ENCODE measurements at regions not wholly inside any gene's neighbourhood (a gene's known extent, or its start where the extent isn't known, plus 50 kb on each side); places are given as distances from the start of the nearest gene placed in this dataset.
"Not testable (repeated sequence)": the region's sequence is repeated elsewhere in the genome, so short reads cannot be mapped to it uniquely, and the experiment has no call there.

DNA sequence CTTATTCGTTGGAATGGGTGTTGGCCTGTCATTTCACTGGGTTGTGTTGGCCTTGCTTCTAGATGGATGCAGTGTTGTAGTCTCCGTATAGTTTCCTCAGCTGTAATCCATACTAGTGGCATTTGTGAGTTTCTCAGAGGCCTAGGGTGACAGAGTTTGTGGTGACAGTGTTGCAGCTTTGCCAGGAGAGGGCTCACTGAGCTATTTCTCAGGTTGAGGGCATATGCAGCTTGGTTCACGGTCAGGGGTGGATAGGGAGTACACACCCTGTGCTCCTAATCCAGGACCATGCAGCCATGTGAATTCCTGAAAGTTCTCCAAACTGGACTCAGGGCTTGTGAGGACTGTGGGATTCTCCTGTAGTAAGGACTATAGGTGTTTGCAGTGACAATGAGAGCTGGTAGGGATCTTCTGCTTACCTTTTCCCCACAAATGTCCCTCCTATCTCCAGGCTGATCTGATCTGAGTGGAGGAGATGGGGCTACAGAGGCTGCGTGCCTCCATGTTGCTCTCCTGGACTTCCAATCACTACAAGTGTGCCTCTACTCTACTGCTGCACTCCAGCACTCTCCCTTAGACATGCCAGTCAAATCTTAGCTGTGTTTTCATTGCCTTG is 229.0 kb downstream of the STK31 start:
- DNase-seq: peak; percentile 53

DNA sequence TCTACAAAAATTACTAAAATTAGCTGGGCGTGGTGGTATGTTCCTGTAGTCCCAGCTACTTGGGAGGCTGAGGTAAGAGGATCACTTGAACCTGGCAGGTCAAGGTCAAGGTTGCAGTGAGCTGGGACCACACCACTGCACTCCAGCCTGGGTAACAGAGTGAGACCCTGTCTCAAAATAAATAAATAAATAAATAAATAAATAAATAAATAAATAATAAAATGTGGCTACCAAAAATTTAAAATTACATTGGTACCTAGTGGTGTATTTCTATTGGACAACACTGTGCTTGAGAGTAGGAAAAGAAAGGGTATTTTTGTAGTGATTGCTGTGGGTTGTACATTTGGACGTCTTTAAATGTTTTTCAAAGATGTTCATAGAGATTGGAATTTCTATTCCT is 229.7 kb downstream of the STK31 start:
- DNase-seq: not testable (repeated sequence)

GRCh38 chr7:23941551-23941950 is 231.5 kb downstream of the STK31 start:
- no peak for DNase-seq

GRCh38 chr7:23942032-23942431 is 232.0 kb downstream of the STK31 start:
- DNase-seq: no peak

DNA sequence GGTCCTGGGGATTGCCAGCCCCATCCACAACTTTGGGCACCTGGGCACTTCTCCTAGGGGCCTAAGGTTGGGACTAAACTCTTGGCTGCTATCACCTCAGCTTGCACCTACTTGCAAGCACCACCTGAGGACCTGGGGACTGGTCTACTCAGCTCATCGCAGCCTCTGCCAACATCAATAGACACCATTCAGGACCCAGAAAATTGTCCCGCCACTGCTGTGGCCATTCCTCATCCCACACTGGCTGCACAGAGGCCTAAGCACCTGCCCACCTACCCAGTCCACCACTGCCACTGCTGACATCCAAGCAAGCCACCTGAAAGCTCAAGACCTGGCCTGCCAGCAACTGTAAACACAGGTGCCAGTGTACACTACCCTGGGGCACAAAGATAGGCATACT is 234.1 kb downstream of the STK31 start:
- no peak for DNase-seq

DNA sequence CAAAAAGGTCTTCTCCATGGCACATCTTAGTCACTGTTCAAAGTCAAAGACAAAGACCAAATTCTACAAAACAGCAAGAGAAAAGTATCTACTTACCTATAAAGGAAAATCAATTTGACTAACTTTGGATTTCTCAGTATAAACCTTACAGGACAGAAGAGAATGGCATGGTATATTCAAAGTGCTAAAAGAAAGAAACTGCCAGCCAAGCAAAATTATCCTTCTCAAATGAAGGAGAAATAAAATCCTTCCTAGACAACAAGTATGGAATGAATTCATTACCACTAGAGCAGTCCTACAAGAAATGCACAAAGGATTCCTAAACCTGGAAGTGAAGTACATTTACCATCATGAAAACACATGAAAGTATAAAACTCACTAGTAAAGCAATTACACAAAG is 235.5 kb downstream of the STK31 start:
- no peak for DNase-seq

GRCh38 chr7:23955145-23955544 is 245.1 kb downstream of the STK31 start:
- no peak for DNase-seq

DNA sequence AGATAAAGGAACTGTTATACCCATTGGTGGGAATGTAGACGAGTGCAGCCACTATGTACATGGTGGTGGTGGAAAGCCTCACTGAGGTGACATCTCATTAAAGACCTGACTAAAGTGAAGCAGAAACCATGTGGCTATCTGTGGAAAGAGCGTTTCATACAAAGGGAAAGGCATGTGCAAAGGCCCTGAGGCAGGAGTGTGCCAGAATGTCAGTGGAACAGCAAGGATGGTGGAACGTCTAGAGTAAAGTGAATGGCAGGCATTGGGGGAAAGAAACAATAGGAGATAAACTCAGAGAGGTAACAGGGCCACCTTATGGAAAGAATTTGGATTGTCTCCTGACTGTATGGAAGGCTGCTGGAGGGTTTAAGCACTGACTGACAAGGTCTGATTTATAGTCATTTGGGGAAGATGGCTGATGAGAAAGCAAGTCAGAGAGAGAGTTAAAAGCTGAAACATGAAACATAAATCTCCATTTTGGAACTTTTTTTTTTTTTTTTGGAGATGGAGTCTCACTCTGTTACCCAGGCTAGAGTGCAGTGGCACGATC is 245.7 kb downstream of the STK31 start:
- DNase-seq: peak; percentile 4

DNA sequence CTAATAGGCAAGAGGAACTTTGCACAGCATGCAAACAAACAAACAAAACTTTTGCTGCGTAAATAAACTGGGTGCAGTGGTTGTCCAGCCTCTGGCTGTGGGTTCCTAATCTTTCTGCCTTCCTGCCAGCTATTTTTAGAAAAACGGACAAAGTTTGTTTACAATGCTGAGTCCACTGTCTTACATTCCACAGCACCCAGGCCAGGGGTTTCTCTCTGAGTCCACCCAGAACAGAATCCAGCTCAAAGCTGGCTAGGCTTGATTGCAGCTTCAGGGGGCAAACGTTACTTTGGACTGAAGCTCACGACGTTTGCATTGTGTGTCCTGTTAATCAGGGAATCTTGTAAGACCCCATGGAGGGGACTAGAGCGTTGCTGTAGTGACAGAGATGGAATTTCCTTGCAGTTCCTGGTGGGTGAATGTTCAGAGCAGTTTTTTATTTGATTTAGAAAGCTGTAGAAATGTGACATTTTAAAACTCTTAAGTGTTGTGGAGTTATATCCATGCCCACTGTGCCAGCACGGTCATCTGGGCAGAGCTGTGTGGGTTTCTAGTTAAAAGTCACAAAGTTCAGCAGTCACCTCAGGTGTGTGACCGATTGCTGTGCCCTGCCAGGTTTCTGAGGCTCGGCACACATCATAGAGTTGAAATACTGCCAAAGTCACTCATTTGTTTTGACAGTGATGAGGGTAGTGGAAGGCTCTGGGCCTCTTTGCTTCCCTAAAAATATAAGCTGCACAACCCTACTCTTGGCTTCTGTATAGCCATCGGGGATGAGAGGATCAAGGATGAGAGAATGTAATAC is 247.0 kb downstream of the STK31 start:
- DNase-seq: no peak

DNA sequence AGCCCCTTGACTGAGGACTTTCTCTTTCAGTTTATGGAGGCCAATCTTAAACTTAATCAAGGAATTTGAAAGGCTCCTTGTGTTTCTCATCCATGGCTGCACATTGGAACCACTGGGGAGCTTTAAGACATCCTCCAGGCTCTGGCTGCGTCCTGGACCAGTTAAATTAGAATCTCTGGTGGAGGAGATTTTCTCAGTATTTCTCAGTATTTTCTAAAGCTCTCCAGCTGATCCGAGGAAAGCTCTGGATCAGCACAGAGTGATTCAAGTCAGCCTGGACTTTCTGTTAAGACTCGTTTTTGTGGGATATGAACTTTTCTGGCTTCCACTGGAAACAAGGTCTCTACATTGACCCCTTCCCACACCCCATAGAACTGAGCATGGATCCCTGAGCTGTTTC is 249.8 kb downstream of the STK31 start:
- no peak for DNase-seq

GRCh38 chr7:23960361-23960760 is 250.3 kb downstream of the STK31 start:
- DNase-seq: no peak

DNA sequence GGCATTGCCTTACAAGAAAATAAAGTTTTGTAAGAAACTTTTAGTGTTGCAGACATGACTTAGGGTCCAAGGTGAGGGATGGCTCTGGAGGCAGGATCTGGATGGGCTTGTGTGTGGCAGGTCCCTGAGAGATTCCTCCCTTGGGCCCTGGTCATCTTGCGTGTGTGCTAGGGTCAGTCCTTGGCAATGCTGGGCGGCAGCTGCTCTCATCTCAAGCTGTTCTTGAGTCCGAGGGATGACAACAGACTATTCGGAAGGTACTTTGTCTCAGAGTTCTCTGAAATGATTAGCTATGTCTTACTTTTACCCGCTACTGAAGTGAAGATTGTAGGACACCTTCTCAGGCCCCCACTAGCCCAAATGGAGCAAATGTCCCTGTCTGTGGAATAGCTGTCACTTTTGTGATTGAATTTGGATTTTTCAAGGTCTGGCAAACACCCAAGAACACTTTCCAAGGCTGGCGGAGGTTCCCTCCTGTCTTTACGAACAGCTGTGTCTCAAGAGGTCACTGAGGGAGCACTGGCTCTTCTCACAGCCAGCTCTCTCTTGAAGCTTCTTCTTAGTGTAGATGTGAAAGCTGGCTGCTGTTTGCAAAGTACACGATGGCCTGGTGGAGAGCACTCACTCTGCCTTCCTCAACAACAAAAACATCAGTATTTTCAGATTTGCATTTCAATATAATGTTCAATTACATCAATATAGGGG is 253.6 kb downstream of the STK31 start:
- no peak for DNase-seq

GRCh38 chr7:23964715-23965114 is 254.7 kb downstream of the STK31 start:
- DNase-seq: peak; percentile 0

DNA sequence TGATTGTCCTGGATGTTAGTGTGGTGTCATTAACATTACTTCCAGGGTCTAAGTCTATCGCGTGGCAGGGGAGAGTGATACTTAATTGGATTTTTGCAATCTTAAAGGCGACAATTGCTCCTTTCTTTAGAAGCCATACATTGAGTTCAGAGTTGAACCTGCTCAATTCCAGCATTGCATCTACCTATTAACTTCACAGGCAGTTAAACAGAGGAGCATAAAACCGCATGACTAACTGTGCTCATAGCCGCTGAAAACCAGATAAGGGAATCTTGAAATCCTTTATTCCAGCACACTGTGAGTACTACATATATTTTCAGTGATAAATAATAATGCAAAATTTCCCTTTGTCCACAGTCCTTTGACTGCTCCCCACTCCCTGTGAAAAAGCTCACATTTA is 255.3 kb downstream of the STK31 start:
- DNase-seq: peak; percentile 1

DNA sequence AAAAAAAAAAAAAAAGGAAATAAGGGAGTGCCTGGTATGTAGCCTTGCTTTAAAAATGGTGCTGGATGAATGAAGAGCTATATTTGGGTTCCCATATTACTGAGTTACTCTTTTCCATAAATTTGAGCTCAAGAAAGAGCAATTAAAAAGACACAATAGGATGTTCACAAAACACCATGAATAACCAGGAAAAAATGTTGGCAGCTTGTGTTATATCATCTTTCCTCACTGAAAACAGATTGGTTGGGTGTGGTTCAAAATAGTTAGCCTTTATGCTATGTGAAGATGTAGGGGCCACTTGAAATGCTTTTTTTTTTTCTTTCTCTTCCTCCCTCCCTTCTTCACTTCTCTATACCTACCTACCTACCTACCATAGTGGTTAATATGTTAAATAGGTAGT is 256.9 kb downstream of the STK31 start:
- DNase-seq: no peak

- DNase-seq: no peak
These were observed 258.1 kb downstream of the STK31 start for GRCh38 chr7:23967949-23968599.

- DNase-seq: no peak
These were observed 258.8 kb downstream of the STK31 start for GRCh38 chr7:23968791-23969190.

DNA sequence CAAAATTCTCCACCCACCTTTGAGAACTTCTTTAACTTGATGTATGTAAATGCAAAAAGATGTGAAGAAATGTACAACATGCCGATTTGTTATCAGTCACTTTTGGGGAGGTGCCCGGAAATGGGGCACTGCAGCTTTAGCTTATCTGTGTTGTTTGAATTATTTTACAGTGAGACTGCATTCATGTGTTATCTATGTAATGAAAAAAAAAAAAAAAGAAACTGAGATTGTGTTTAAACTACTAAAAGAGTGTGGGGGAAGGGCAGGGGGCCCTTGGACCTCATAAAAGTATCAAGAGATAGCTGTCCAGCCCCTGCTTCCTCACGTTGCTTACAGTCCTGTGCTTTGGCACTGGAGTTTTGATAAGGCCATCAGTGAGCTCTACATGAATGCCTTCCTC is 259.4 kb downstream of the STK31 start:
- DNase-seq: no peak

DNA sequence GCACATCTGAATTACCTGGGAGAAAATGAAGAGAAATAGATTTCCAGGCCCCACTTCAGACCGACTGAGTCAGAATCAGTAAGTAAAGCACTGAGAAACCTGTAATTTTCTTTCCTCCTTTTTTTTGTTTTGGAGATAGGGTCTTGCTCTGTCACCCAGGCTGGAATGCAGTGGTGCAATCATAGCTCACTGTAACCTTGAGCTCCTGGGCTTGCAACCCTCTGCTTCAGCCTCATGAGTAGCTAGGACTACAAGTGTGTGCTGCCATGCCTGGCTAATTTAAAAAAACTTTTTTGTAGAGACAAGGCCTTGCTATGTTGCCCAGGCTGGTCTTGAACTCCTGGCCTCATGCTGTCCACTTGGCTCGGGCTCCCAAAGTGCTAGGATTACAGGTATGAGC is 260.2 kb downstream of the STK31 start:
- no peak for DNase-seq

DNA sequence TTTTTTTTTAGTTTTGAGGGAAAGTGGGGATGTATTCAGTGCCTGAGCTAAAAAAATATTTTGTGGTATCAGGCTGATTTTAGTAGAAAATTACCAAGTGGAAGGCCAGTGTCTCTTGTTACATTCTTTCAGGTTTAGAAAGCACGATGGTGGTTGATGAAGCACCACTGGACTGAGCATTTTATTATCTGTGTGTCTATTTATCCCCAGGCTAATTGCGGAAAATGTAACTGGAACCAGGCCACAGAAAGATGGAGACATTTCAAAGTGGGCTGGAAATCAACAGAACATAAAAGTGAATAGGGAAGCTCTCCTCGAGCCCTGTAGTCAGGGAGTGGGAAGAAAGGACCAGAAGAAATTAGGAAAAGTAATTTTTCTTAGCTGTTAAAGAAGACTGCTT is 261.0 kb downstream of the STK31 start:
- DNase-seq: no peak

DNA sequence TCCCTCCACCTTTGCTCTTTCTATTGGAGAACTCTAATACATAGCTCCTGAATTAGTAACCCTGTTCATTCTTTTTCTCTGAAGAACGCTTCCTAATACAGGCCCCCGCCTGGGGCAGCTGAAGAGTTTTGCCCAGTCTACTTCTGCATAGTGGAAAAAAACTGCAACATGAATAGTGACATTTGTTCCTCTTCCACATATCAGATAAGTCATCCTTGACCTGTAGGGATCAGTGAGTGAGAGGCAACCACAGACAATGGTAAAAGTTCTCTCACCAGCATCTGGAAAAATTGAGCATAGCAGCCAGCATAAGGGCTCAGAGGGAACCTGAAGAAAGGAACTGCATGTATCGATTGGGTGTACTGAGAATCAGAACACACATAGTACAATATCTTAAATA is 262.0 kb downstream of the STK31 start:
- DNase-seq: no peak

DNA sequence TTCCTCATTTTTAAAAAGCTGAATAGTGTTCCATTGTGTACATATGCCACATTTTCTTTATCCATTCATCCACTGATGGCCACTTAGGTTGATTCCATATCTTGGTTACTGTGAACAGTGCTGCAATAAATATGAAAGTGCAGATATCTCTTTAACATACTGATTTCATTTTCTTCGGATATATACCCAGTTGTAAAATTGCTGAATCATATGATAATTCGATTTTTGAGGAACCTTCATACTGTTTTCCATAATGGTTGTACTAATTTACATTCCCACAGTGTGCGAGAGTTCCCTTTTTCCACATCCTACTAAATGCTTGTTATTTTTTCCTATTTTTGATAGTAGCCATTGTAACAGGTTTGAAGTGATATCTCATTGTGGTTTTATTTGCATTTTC is 263.2 kb downstream of the STK31 start:
- no peak for DNase-seq

DNA sequence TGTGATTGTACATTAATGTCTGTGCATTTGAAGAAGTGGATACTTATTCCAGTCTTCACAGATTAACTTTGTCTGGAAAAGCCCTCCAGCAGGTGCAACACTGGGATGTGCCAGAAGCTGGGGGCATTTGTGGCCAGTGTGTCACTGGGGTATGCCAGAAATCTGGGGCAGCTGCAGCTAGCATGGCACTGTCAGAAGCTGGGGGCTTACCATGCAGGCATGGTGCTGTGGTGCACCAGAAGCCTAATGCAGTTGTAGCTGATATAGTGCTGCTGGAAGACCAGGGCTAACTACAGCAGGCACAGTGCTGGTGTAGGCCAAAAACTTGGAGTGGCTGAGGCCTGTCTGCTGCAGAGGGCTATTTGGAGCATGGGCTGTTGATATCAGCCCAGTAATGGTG is 270.1 kb downstream of the STK31 start:
- no peak for DNase-seq

Measured in NCI-H82 (cell line).